GM19397 (cell line): ENCODE measurements at regions not wholly inside any gene's neighbourhood (a gene's known extent, or its start where the extent isn't known, plus 50 kb on each side); places are given as distances from the start of the nearest gene placed in this dataset.

Experiments used
- ATAC-seq: cut with Tn5 transposase; IDR thresholded peaks from one replicate; pipeline ENCODE4 v1.9.1; 2021; ENCODE audit warnings: mild to moderate bottlenecking, moderate library complexity; ENCODE audit not compliant: unreplicated experiment

DNA sequence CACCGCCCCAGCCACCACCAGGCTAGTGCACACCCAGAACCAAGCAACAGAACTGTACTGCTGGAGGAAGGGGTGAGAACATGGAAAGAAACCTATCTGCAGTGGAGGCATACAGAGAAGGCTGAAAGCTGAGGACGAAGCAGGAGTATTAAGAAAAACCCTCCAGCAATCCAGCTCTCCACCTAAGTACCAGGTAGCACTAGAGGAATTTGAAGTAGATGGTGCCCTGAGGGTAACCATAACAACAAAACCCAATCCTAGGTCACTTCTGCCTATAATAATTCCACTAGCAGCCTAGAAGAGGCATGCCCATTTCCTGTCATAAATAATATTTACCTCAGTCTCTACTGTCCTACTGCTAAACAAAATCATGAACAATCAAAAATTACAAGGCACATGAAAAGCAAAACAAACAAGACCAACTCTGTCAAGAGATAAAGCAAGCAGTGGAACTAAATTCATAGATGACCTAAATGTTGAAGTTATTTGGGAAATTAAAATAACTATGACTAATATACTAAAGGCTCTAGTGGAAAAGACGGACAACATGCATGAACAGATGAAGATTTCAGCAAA lies 51.1 kb downstream of the HYCC1 start:
- ATAC-seq, result no peak

GRCh38 chr7:22958742-22959141 lies 55.2 kb downstream of the HYCC1 start:
- no peak for ATAC-seq

DNA sequence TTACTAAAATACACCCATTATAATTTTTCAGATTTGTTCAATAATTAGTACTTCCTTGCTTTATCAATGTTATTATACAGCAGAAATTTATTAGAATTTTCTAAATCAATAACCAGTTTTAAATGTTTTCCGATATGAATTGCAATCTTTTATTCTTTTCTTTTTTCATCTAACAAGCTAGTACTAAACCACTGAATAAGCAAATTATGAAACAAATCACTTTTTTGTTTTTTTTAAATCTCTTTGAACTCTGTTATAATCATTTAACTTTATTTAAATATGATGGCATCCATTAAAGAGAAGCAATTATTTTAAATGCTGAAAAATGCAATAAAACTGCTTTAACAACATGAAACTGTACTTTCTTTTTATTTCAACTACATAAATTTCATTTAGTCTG lies 59.7 kb downstream of the HYCC1 start:
- ATAC-seq, result no peak

GRCh38 chr7:22952306-22953015 lies 61.5 kb downstream of the HYCC1 start:
- ATAC-seq, result no peak

DNA sequence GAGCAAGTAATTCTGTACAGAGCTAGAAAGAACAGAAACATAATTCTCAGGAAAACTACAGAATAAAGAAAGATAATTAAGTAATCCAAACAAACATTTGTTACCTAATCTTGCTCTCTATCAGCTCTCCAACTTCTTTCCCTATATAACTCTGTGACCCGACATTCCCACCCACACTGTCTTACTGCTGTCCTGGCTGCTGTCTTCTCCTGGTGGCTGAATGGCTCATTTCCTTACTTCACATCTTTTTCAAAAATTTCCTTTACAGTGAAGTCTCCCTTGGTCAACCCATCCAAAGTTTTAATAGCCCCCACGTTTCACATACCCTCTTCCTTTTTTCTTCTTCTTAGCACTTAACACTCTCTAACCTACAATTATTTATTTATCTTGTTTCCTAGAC lies 64.0 kb downstream of the HYCC1 start:
- no peak for ATAC-seq

DNA sequence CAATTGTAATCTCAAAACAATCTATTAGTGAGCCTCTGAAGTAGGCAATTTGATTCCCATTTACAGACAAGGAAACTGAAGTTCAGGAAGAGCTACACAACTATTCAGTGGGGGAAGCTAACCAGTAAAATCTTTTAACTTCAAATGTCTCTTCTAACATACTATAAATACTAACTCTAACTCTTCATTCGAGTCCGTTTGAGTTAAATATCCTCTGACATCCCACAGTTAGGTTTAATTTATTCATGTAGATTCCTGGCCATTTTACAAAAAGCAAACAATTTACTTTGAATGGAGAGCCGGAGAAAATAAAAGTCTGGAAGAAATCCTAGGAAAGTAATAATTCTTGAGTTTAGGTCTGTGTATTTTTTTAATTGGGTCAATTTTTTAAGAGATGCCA lies 64.7 kb downstream of the HYCC1 start:
- no peak for ATAC-seq

DNA sequence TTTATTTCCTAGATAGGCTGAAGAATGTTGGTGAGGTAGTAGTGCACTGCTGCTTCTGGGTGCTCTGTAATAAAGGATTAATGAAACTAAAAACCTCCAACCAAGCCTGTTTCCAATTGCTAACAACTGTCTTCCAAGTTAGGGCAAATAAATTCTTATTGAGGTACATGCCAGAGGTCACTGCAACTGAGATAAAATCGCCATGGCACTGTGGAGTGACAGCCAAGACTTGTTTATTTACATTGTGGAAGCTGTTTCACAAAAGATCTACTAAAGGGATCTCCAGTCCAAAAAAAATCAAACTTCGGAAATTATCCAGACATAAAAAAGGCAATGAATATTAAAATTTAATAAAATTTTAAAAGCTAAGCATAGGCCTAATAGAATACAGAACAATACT lies 65.2 kb downstream of the HYCC1 start:
- no peak for ATAC-seq

- ATAC-seq, result no peak
These were observed 68.3 kb downstream of the HYCC1 start for GRCh38 chr7:22945584-22945983.

- ATAC-seq, result no peak
These were observed 69.4 kb downstream of the HYCC1 start for GRCh38 chr7:22944510-22944909.

GRCh38 chr7:22944022-22944421 lies 69.9 kb downstream of the HYCC1 start:
- no peak for ATAC-seq

GRCh38 chr7:22942191-22942590 lies 71.7 kb downstream of the HYCC1 start:
- no peak for ATAC-seq

GRCh38 chr7:22939842-22940241 lies 74.1 kb downstream of the HYCC1 start:
- no peak for ATAC-seq

- ATAC-seq, result no peak
These were observed 76.0 kb downstream of the HYCC1 start for GRCh38 chr7:22937946-22938345.

DNA sequence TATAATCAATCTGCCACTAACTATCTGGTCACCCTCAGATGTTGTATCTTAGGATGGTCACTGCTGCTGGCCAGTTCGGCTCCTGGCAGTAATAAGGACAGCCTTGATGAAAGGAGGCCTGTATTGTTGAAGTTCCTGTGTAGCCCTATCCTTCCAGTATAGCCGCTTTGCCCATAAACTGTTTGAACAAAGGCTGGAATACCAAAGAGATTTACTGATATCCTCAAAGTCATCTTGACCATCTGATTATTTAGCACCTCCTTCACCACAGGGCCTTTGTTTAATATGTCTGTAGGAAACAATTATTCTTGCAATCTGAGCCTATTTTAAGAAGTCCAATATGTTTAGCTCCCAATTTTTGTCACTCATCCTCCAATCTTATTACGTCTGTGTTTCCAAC lies 77.7 kb downstream of the HYCC1 start:
- no peak for ATAC-seq

DNA sequence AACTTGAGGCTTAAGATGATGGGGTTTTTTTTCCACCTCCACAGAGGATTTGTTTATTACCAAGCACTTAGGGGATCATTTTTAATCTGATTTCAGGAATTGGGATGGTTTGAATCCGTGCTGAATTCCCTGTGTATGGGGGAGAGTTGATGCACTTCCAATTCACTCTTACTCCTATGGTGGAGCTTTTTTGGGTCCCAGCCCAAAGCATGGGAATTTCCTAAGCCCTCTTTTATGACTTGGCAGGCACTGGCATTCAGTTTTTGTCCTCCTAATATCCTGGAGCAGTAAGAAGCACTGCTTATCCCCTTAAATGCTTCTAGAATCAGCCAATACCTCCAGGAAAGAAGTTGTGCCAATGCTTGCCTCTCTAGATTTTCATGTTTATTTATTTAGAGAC lies 78.7 kb downstream of the HYCC1 start:
- no peak for ATAC-seq

DNA sequence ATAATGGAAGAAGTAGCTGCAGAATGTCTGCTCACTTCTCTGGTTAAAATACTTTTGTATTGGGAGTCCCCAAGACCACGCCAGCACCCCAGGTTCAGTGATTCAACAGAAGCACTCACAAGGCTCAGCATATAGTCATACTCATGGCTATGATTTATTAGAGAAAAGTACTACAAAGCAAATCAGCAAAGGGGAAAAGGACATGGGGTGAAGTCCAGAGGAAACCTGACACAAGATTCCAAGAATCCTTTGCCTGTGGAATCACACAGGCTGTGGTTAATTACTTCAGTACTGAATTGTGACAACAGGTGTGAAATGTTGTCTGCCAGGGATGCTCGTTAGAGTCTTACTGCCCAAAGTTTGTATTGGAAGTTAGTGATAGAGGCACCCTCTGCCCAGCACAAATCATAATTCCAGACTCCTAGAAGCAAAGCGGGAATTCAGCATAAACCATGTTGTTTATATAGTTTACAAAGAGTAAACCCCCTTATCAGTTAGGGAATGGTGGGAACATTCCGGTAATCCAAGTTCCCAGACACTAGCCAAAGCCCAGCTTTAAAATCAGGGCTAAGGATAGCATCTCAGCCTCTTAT lies 79.4 kb downstream of the HYCC1 start:
- no peak for ATAC-seq

- ATAC-seq, result no peak
These were observed 79.9 kb downstream of the HYCC1 start for GRCh38 chr7:22934023-22934422.

DNA sequence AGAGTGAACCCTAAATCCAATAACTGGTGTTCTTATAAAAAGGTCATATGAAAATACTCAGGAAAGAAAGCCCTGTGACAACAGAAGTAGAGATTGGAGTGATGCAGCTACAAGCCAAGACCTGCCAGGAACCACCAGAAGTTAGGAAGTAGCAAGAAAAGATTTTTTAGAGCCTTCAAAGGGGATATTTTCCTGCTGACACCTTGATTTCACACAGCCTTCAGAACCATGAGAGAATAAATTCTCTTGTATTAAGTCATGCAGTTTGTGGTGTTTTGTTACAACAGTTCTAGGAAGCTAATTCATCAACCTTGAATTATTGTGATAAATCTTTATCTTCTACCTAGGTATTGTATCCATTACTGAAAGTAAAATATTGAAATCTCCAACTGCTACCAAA lies 81.0 kb downstream of the HYCC1 start:
- no peak for ATAC-seq

- ATAC-seq, result no peak
These were observed 82.9 kb downstream of the HYCC1 start for GRCh38 chr7:22931011-22931410.

GRCh38 chr7:22922307-22922706 lies 91.6 kb downstream of the HYCC1 start:
- ATAC-seq, result no peak

DNA sequence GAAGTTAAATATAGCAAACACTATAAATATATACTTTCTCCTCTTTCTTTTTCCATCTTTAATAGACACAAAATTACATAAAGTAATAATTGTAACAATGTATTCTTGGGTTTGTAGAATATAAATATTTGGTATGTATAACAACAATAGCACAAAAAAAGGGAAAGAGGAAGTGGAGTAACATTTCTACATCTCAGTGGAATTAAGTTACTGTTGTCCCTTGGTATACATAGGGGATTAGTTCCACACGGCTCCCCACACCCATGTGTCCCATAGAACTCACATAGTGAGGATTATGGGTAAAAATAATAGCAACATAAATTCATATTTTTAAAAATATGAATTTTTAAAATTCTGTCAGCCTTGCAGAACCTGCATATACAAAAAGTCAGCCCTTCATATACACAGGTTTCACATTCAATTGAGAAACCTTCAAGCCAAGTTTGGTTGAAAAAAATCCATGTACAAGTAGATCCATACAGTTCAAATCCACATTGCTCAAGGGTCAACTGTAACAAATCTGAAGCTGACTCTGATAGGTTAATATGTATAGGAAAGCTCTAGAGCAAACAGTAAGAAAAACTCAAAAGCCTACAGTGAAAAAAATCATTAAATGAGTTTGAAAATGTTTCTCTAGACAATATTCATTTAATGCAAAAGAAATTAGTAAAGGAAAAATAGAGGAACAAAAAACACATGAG lies 92.4 kb downstream of the HYCC1 start:
- ATAC-seq, result no peak

- no peak for ATAC-seq
These were observed 93.3 kb downstream of the HYCC1 start for GRCh38 chr7:22920672-22921071.
